Right renal pelvis (tissue), 4 donors: ENCODE measurements at regions not wholly inside any gene's neighbourhood (a gene's known extent, or its start where the extent isn't known, plus 50 kb on each side); places are given as distances from the start of the nearest gene placed in this dataset.

Experiments
- DNase-seq, 4 donors: peaks; one replicate each; pipeline ENCODE4 v3.0.0-alpha.2; 2013; ENCODE audit warnings: low read depth in 4 of 4, low spot score in 3 of 4, missing footprints in 1 of 4

GRCh38 chr7:97595439-97595838 lies 136.4 kb upstream of the TAC1 start:
- no peak for DNase-seq

- DNase-seq, result no peak
These were observed 129.9 kb upstream of the TAC1 start for GRCh38 chr7:97601931-97602457.

- no peak for DNase-seq
These were observed 111.4 kb upstream of the TAC1 start for GRCh38 chr7:97620495-97620894.

- DNase-seq, result no peak
These were observed 108.6 kb upstream of the TAC1 start for GRCh38 chr7:97623333-97623732.

- DNase-seq, result no peak
These were observed 101.8 kb upstream of the TAC1 start for GRCh38 chr7:97630116-97630515.

- DNase-seq, result no peak
These were observed 96.3 kb upstream of the TAC1 start for GRCh38 chr7:97635622-97636021.

GRCh38 chr7:97639036-97639435 lies 92.8 kb upstream of the TAC1 start:
- no peak for DNase-seq

GRCh38 chr7:97659363-97660045 lies 72.4 kb upstream of the TAC1 start:
- DNase-seq, result no peak

- DNase-seq, result no peak
These were observed 64.5 kb upstream of the TAC1 start for GRCh38 chr7:97667359-97667758.

- DNase-seq, result no peak
These were observed 60.3 kb upstream of the TAC1 start for GRCh38 chr7:97671571-97671970.

GRCh38 chr7:97680622-97681021 lies 51.3 kb upstream of the TAC1 start:
- DNase-seq, result no peak
